Activated T-cell treated with anti-CD3 and anti-CD28 coated beads, Interleukin-2, amount 50 U/mL, for 4 hours (primary cell): ENCODE measurements at regions not wholly inside any gene's neighbourhood (a gene's known extent, or its start where the extent isn't known, plus 50 kb on each side); places are given as distances from the start of the nearest gene placed in this dataset.

Source experiments
- ATAC-seq, 2 donors: fragments of 200-7000 bp; cut with Tn5 transposase; one replicate each; pipeline ENCODE4 v1.10.0; 2021
- DNase-seq: peaks from one replicate; pipeline ENCODE4 v3.0.0-alpha.2; 2020
- H3K27me3 Mint-ChIP-seq: one replicate; pipeline ENCODE4 v1.8.0; 2021; ENCODE audit warnings: low read depth, mixed read lengths
- H3K36me3 Mint-ChIP-seq: one replicate; pipeline ENCODE4 v1.8.0; 2022; ENCODE audit warnings: mixed read lengths; ENCODE audit not compliant: insufficient read depth
- H3K4me1 Mint-ChIP-seq: one replicate; pipeline ENCODE4 v1.8.0; 2021; ENCODE audit warnings: low read depth, mixed read lengths
- H3K4me3 Mint-ChIP-seq: one replicate; pipeline ENCODE4 v1.8.0; 2021; ENCODE audit warnings: mild to moderate bottlenecking, moderate library complexity, mixed read lengths
- H3K9me3 Mint-ChIP-seq: one replicate; pipeline ENCODE4 v1.8.0; 2021; ENCODE audit warnings: mixed read lengths

GRCh38 chr16:73191660-73192046 is 143.7 kb upstream of the ZFHX3 start:
- no peaks in the 10 kb centered on the region for H3K27me3 Mint-ChIP-seq
- no peaks in the 10 kb centered on the region for H3K36me3 Mint-ChIP-seq
- H3K4me1 Mint-ChIP-seq: no peaks in the 10 kb centered on the region
- no peak for ATAC-seq
- H3K9me3 Mint-ChIP-seq: no peaks in the 10 kb centered on the region
- H3K4me3 Mint-ChIP-seq: no peak overlapping the region
- DNase-seq: no peak

DNA sequence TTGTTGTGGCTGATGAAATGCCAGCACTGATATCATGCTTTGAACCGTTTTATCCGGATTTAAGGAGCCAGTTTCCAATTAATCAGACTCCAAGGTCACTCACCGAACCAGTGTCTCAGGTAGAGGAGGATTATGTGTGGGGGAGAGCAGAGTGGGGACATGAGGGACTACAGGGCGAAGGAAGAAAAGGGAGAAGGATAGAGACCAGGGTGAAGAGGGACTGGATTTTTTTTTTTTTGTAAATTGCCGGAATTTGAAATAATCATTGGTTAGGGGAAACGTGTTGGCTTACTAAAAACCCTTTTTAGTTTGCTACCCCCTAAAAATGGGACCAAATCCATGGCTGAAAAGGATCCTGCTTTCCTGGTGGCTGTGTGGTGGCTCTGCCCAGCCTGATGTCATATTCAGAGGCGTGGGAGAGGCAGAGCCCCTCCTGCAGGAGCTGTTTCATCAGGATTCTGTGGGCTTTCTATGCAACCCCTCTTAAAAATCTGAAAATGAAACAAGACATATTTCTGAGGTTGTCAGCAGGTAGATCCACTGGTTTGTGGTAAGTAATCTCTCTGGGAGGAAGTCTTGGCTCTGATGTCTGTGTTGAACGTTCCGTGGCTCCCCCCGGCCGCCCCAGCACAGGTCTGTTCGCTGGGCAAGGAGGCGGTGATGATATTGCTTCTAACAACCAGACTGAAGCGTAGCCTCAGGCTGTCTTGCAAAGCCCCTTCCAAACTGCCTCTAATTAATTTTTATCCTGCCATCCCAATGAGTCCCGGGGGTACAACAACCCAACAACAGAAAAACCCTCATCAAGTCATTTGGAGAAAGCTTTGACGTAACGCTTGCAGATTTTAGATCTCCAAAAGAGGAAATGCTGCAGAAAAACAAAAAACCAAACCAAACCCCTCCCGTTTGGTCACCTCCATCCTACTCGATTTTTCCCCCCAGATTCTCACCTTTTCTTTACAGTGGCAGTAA is 143.0 kb upstream of the ZFHX3 start:
- no peaks in the 10 kb centered on the region for H3K9me3 Mint-ChIP-seq
- H3K4me1 Mint-ChIP-seq: no peaks in the 10 kb centered on the region
- no peaks in the 10 kb centered on the region for H3K36me3 Mint-ChIP-seq
- no peak for DNase-seq
- no peak overlapping the region for H3K4me3 Mint-ChIP-seq
- no peaks in the 10 kb centered on the region for H3K27me3 Mint-ChIP-seq
- ATAC-seq: no peak

DNA sequence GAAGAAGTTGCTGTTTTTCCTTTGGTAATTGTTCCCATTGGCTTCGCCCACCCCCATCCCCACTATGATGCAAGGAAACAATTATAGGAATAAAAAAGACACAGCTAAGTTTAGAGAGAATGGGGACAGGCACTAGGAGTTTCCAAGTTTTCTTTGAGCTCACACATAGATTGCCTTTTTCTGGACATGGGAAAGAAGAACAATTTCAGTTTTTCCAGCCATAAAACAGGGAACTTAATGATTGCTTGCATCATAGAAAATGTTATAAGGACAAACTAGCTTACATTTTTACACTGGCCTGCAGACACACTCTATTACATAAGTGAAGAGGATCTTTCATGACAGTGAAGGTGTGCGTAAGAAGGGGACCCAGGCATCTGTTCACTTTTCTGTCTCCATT is 142.3 kb upstream of the ZFHX3 start:
- no peak for DNase-seq
- Mint-ChIP-seq H3K4me1 (no peaks in the 10 kb centered on the region), H3K36me3 (no peaks in the 10 kb centered on the region), H3K27me3 (no peaks in the 10 kb centered on the region), H3K4me3 (no peak overlapping the region), H3K9me3 (no peaks in the 10 kb centered on the region)
- no peak for ATAC-seq

- Mint-ChIP-seq H3K36me3 (no peaks in the 10 kb centered on the region), H3K4me3 (no peak overlapping the region), H3K27me3 (no peaks in the 10 kb centered on the region), H3K4me1 (no peaks in the 10 kb centered on the region), H3K9me3 (no peaks in the 10 kb centered on the region)
- ATAC-seq (no peak), DNase-seq (no peak)
These were observed 141.2 kb upstream of the ZFHX3 start for GRCh38 chr16:73189136-73189535.

DNA sequence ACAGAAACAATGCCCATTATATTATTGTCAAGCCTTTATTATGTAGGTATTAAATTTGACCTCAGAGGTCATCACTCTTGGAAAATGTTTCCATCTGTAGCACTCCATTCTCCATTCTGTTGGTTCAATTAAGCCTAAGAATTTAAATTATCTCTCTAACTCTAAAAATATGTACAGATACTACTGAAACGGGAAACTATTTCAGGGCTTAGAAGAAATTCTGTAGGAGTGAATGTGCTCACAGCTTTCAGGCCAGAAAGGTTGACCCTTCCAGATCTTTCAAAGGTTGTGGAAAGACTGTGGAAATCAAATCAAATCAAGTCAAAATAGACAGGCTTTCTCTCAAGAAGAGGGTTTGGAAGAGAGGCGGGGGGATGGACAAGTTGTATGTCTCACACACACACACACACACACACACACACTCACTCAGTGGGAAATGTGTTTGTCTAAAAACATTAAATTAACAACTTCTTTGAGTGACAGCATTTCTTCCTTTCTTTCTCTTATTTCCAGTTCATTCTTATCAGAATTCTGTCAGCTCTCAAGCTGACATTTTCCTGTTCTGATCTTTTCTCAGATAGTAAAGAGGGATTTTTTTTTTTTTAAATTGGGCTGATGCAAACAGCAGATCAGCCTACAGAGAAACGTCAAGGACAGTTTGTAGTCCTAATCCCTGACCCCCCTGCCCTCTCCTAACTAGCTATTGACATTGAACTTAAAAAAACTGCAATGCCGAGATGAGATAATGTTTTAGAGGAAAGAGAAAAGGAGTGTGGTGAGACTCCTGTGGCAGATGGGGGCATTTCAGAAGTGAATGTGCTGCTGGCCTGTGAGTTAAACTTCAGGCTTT is 139.0 kb upstream of the ZFHX3 start:
- H3K27me3 Mint-ChIP-seq: no peaks in the 10 kb centered on the region
- ATAC-seq (no peak), DNase-seq (no peak)
- no peaks in the 10 kb centered on the region for H3K9me3 Mint-ChIP-seq
- H3K36me3 Mint-ChIP-seq: no peaks in the 10 kb centered on the region
- no peak overlapping the region for H3K4me3 Mint-ChIP-seq
- no peaks in the 10 kb centered on the region for H3K4me1 Mint-ChIP-seq

DNA sequence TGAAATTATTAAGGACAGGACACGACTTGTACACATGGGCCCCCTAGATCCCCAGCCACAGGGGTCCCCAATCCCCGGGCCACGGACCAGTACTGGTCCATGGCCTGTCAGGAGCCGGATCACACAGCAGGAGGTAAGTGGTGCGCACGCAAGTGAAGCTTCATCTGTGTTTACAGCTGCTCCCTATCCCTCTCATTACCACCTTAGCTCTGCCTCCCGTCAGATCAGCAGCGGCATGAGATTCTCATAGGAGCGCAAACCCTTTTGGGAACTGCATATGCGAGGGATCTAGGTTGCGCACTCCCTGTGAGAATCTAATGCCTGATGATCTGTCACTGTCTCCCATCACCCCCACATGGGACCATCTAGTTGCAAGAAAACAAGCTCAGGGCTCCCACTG is 137.8 kb upstream of the ZFHX3 start:
- Mint-ChIP-seq H3K27me3 (no peaks in the 10 kb centered on the region), H3K4me3 (no peak overlapping the region), H3K36me3 (no peaks in the 10 kb centered on the region), H3K4me1 (no peaks in the 10 kb centered on the region), H3K9me3 (no peaks in the 10 kb centered on the region)
- DNase-seq: no peak
- no peak for ATAC-seq

- H3K4me1 Mint-ChIP-seq: no peaks in the 10 kb centered on the region
- H3K36me3 Mint-ChIP-seq: no peaks in the 10 kb centered on the region
- no peak for ATAC-seq
These were observed 135.7 kb upstream of the ZFHX3 start for GRCh38 chr16:73183611-73184092.

DNA sequence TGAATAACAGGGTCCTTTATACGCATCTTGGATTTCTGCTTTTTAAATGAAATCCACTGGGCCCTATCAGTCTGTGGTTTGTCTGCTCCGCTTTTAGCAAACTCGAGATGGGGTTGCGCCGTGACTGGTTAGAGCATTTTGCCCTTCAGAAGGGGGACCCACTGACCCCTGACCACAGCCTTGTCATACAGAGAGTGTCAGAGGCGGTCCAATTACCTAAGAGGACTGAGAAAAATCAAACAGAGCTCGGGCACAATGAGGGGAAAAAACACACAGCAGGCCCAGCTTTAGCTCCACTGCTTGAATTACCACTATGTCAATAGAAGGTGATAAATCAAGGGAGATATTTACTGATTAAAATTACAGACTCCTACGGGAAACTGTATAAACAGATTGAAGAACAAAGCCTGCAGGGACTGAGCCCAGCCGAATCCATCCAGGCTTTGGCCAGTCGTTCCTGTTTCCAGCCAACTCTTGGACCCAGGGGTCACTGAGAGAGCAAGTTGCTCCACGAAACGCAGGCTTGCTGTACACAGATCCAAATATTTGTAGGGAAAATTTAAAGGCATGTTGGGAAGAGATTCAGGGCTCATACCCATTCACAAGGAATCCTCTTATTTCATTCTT is 131.9 kb upstream of the ZFHX3 start:
- Mint-ChIP-seq H3K27me3 (no peaks in the 10 kb centered on the region), H3K4me3 (no peak overlapping the region), H3K4me1 (no peaks in the 10 kb centered on the region), H3K36me3 (no peaks in the 10 kb centered on the region), H3K9me3 (no peaks in the 10 kb centered on the region)
- no peak for ATAC-seq
- no peak for DNase-seq

More at GRCh38 chr16:73183611-73184092, 135.7 kb upstream of the ZFHX3 start:
- DNase-seq: no peak
- H3K9me3 Mint-ChIP-seq: no peaks in the 10 kb centered on the region
- no peaks in the 10 kb centered on the region for H3K27me3 Mint-ChIP-seq
- no peak overlapping the region for H3K4me3 Mint-ChIP-seq

GRCh38 chr16:73177729-73178295 is 129.9 kb upstream of the ZFHX3 start:
- ATAC-seq: no peak
- no peaks in the 10 kb centered on the region for H3K4me1 Mint-ChIP-seq
- no peaks in the 10 kb centered on the region for H3K36me3 Mint-ChIP-seq

DNA sequence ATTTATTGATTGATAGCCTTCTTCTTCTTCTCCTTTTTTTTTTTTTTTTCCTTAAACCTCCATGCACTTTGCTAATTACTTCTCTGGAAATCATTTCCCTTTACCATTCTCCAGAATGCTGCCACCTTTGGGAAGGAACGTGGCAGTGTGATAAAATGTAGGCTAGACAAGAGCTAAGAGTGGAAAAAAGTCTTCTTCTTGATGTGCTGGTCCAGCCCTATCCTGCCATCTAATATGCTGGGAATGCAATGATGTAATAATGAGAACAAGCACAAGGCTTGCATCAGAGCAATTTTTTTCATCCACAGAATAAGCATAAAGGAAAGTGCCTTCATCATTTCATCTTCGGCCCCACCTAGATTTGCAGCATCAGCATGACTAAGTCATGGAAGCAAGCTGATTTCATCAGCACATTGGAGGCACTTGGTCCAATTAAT is 128.7 kb upstream of the ZFHX3 start:
- Mint-ChIP-seq H3K36me3 (no peaks in the 10 kb centered on the region), H3K4me3 (no peak overlapping the region), H3K9me3 (no peaks in the 10 kb centered on the region), H3K4me1 (no peaks in the 10 kb centered on the region), H3K27me3 (no peaks in the 10 kb centered on the region)
- DNase-seq (no peak), ATAC-seq (no peak)

More at GRCh38 chr16:73177729-73178295, 129.9 kb upstream of the ZFHX3 start:
- Mint-ChIP-seq H3K27me3 (no peaks in the 10 kb centered on the region), H3K4me3 (no peak overlapping the region), H3K9me3 (no peaks in the 10 kb centered on the region)
- DNase-seq: no peak

GRCh38 chr16:73172973-73173709 is 125.2 kb upstream of the ZFHX3 start:
- H3K27me3 Mint-ChIP-seq: no peaks in the 10 kb centered on the region
- no peak overlapping the region for H3K4me3 Mint-ChIP-seq
- no peaks in the 10 kb centered on the region for H3K9me3 Mint-ChIP-seq
- DNase-seq (no peak), ATAC-seq (no peak)
- no peaks in the 10 kb centered on the region for H3K36me3 Mint-ChIP-seq
- no peaks in the 10 kb centered on the region for H3K4me1 Mint-ChIP-seq

GRCh38 chr16:73172241-73172972 is 124.5 kb upstream of the ZFHX3 start:
- H3K27me3 Mint-ChIP-seq: no peaks in the 10 kb centered on the region
- no peak for ATAC-seq
- H3K36me3 Mint-ChIP-seq: no peaks in the 10 kb centered on the region
- no peaks in the 10 kb centered on the region for H3K9me3 Mint-ChIP-seq
- no peak overlapping the region for H3K4me3 Mint-ChIP-seq
- H3K4me1 Mint-ChIP-seq: no peaks in the 10 kb centered on the region
- no peak for DNase-seq

DNA sequence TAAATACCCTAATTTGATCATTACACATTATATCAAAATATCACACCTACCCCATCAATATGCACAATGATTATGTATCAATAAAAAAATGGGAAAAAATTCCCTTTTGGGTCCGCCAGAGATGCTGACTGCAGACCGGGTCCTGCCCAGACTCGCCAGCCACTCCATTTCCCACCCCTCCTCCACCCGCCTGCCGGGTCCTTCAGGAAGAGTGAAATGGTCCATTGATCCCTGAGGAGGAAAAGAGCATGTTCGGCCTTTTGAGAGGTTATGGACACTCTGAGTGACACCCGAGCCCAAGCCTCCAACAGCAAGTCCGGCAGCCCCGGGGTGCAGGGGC is 123.9 kb upstream of the ZFHX3 start:
- Mint-ChIP-seq H3K27me3 (no peaks in the 10 kb centered on the region), H3K4me1 (peaks cover 1% of the 10 kb centered on the region), H3K9me3 (no peaks in the 10 kb centered on the region), H3K4me3 (no peak overlapping the region), H3K36me3 (no peaks in the 10 kb centered on the region)
- ATAC-seq (no peak), DNase-seq (no peak)
